DND-41 (cell line): ENCODE measurements at regions not wholly inside any gene's neighbourhood (a gene's known extent, or its start where the extent isn't known, plus 50 kb on each side); places are given as distances from the start of the nearest gene placed in this dataset.

ENCODE experiments used
- CTCF ChIP-seq: IDR thresholded peaks from 2 replicates; pipeline ENCODE4 v1.5.1; 2012; ENCODE audit warnings: borderline replicate concordance, low read length, moderate library complexity, mild to moderate bottlenecking; ENCODE audit not compliant: poor library complexity, severe bottlenecking; ENCODE audit errors: extremely low read depth
- EZH2 ChIP-seq: IDR thresholded peaks from 3 replicates; pipeline ENCODE4 v1.6.1; 2012; ENCODE audit warnings: borderline replicate concordance, low read depth, mild to moderate bottlenecking, moderate library complexity, low read length, inconsistent platforms; ENCODE audit not compliant: severe bottlenecking

- TF ChIP-seq CTCF (no peak), EZH2 (no peak)
Measured at GRCh38 chrX:25079020-25079419, 63.3 kb upstream of the ARX start.
